Nephron (organoid): ENCODE measurements at regions not wholly inside any gene's neighbourhood (a gene's known extent, or its start where the extent isn't known, plus 50 kb on each side); places are given as distances from the start of the nearest gene placed in this dataset.

Source experiments
- H3K27ac Mint-ChIP-seq, 3 experiments: 2 replicates each; pipeline ENCODE4 v1.8.0; 2020; ENCODE audit warnings: mixed read lengths in 3 of 3, mild to moderate bottlenecking in 2 of 3, moderate library complexity in 1 of 3
- H3K27me3 Mint-ChIP-seq: 2 replicates; pipeline ENCODE4 v1.8.0; 2021; ENCODE audit warnings: low read depth, mild to moderate bottlenecking, moderate library complexity, mixed read lengths
- H3K36me3 Mint-ChIP-seq: 2 replicates; pipeline ENCODE4 v1.8.0; 2020; ENCODE audit warnings: low read depth, mixed read lengths
- H3K4me1 Mint-ChIP-seq: 2 replicates; pipeline ENCODE4 v1.8.0; 2020; ENCODE audit warnings: mixed read lengths
- H3K4me3 Mint-ChIP-seq, 3 experiments: 2 replicates each; pipeline ENCODE4 v1.8.0; 2020; ENCODE audit warnings: mild to moderate bottlenecking in 3 of 3, mixed read lengths in 3 of 3, moderate library complexity in 2 of 3
- H3K9me3 Mint-ChIP-seq: 2 replicates; pipeline ENCODE4 v1.8.0; 2020; ENCODE audit warnings: mixed read lengths
- TF ChIP-seq, protein P1 (sequence below), 3 experiments: fragments of 200-600 bp; sonication (generic); IDR thresholded peaks; one replicate each; pipeline ENCODE4 v1.5.0; 2021; ENCODE audit warnings: antibody characterized with exemption in 3 of 3; ENCODE audit not compliant: unreplicated experiment in 3 of 3

DNA sequence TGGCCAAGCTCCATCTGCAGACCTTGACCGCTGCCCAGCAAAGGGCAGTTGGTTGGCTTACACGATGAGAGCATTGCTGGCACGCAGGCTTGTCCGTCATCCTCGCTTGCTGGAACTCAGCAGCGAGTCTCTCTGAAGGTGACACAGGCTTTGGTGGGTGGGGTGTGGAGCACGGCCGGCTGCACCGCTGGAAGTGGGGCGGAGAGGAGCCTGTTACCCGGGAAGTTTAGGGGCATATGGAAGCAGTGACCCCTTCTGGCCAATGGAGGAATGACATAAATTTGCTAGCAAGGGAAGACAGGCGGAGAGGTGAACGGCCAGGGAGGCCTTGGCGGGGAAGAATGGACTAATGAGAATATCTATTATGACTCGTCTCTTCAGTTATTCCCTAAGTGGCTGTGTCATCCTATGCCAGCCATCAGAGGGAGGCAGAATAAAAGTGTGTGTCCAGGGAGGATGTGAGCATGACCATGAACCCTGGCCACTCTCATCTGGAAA is 65.9 kb upstream of the SDK2 start:
- peaks cover 75% of the 10 kb centered on the region for H3K27me3 Mint-ChIP-seq
- no peaks in the 10 kb centered on the region for H3K36me3 Mint-ChIP-seq
- H3K27ac Mint-ChIP-seq: no peak overlapping the region
- no peaks in the 10 kb centered on the region for H3K4me1 Mint-ChIP-seq
- TF ChIP-seq, protein P1, sequence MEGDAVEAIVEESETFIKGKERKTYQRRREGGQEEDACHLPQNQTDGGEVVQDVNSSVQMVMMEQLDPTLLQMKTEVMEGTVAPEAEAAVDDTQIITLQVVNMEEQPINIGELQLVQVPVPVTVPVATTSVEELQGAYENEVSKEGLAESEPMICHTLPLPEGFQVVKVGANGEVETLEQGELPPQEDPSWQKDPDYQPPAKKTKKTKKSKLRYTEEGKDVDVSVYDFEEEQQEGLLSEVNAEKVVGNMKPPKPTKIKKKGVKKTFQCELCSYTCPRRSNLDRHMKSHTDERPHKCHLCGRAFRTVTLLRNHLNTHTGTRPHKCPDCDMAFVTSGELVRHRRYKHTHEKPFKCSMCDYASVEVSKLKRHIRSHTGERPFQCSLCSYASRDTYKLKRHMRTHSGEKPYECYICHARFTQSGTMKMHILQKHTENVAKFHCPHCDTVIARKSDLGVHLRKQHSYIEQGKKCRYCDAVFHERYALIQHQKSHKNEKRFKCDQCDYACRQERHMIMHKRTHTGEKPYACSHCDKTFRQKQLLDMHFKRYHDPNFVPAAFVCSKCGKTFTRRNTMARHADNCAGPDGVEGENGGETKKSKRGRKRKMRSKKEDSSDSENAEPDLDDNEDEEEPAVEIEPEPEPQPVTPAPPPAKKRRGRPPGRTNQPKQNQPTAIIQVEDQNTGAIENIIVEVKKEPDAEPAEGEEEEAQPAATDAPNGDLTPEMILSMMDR (IDR thresholded peaks at IDR 0.05; ENCODE audit: unreplicated experiment in 3 of 3): peak; percentile 79 to 88 (median 80)
- peaks cover 7% of the 10 kb centered on the region for H3K9me3 Mint-ChIP-seq
- no peak overlapping the region for H3K4me3 Mint-ChIP-seq

DNA sequence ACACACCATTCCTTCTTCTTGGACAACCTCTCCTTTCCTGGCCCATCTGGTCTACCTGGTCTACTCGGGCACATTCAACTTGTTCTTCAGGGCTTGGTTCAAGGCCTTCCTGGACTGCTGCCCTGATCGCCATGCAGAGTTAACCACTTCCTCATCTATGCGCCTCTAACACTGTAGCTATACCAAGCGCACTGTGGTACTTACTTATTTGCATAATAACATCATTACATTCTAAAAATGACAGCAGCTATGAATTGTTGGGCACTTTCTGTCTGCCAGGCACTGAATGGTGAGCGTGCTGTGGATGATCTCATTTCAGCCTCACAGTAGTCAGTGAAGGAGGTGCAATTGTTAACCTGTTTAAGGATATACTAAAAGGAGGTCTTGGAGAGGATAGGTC is 66.9 kb upstream of the SDK2 start:
- H3K27me3 Mint-ChIP-seq: peaks cover 75% of the 10 kb centered on the region
- no peaks in the 10 kb centered on the region for H3K4me1 Mint-ChIP-seq
- peaks cover 7% of the 10 kb centered on the region for H3K9me3 Mint-ChIP-seq
- no peak overlapping the region for H3K27ac Mint-ChIP-seq
- no peaks in the 10 kb centered on the region for H3K36me3 Mint-ChIP-seq
- no peak overlapping the region for H3K4me3 Mint-ChIP-seq
- TF ChIP-seq, protein P1 (IDR thresholded peaks at IDR 0.05; ENCODE audit: unreplicated experiment in 3 of 3): no peak

DNA sequence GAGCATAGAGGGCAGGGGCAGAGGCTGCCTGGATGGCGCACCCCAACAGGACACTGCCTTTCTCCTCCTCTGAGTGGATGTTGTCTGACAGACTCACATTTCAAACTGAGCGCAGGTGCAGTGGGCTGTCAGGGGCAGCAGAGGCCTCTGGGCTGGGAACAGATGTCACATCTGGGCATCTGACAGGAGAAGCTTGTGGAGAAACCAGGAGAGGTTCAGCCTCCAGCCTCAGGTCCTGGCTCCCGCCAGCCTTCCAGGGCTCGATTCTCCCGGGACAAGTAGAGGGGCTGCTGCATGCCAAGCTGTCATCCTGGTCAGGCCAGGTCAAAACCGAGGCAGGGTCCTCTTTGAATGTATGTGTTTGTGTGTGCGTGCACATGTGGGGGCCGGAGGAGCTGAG is 67.7 kb upstream of the SDK2 start:
- TF ChIP-seq, protein P1 (IDR thresholded peaks at IDR 0.05; ENCODE audit: unreplicated experiment in 3 of 3): no peak
- H3K9me3 Mint-ChIP-seq: peaks cover 7% of the 10 kb centered on the region
- peaks cover 74% of the 10 kb centered on the region for H3K27me3 Mint-ChIP-seq

DNA sequence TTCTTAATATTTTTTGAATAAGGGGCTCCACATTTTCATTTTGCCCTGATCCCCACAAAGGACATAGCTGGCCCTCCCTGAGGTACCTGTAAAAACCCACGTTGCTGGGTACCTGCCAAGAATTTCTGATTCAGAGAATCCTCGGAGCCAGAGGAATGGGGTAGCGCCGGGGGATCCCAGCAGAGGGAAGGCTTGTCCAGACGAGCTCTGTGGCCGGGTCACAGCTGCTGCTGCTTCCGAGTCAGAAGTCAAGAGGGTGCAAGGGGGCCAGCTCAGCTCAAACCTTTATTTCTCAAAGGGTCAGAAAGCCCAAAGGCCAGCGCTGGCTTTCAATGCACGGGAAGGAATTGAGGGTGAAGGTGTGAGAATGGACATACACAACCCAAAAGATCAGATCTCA is 68.9 kb upstream of the SDK2 start:
- TF ChIP-seq, protein P1 (IDR thresholded peaks at IDR 0.05; ENCODE audit: unreplicated experiment in 3 of 3): no peak

More for the DNA sequence above, 67.7 kb upstream of the SDK2 start:
- Mint-ChIP-seq H3K4me3 (no peak overlapping the region), H3K36me3 (no peaks in the 10 kb centered on the region), H3K4me1 (peaks cover 3% of the 10 kb centered on the region), H3K27ac (no peak overlapping the region)

DNA sequence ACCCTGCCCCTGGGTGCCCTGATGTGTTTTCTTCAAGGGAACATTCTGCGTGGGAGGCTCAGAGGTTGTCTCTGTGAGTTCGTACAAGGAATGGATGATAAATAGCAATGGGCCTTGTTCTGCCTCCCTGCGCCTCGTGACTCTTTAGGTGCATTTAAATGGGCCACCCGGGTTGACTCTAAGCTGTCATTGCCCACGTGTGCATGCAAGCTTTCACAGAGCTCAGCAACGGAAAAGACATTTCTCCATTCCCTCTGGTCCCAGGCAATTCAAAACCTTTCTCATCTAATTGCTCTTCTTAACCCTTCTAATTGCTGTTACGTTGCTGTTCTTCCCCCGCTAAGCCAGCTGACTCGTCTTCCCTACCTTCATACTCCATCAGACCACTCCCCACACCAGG is 71.5 kb upstream of the SDK2 start:
- H3K27me3 Mint-ChIP-seq: peaks cover 58% of the 10 kb centered on the region
- H3K4me1 Mint-ChIP-seq: peaks cover 28% of the 10 kb centered on the region
- H3K36me3 Mint-ChIP-seq: no peaks in the 10 kb centered on the region
- no peaks in the 10 kb centered on the region for H3K9me3 Mint-ChIP-seq
- H3K27ac Mint-ChIP-seq: no peak overlapping the region
- no peak overlapping the region for H3K4me3 Mint-ChIP-seq
- TF ChIP-seq, protein P1 (IDR thresholded peaks at IDR 0.05; ENCODE audit: unreplicated experiment in 3 of 3): no peak

More for the DNA sequence above, 68.9 kb upstream of the SDK2 start:
- Mint-ChIP-seq H3K9me3 (peaks cover 3% of the 10 kb centered on the region), H3K27ac (no peak overlapping the region), H3K4me3 (no peak overlapping the region), H3K4me1 (peaks cover 10% of the 10 kb centered on the region), H3K36me3 (no peaks in the 10 kb centered on the region), H3K27me3 (peaks cover 69% of the 10 kb centered on the region)

DNA sequence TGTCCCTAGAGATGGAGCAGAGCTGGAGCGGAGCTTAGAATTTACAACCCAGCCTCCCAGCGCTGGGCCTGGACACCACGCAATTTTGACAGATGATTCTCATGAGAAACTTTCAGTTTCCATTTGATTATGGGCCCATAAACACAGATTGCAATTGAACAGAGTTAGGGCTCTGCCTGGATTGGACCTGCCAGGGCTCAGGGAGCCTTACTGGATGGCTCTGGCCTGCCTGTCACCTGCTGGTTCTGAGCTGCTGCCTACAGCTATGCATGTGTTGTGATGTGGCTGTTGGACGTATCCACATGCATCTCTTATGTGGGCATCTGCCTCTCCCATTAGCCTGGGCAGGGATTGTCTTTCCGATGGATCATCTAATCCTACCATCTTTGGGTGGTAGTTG is 73.4 kb upstream of the SDK2 start:
- H3K4me3 Mint-ChIP-seq: no peak overlapping the region
- TF ChIP-seq, protein P1 (IDR thresholded peaks at IDR 0.05; ENCODE audit: unreplicated experiment in 3 of 3): no peak

More for the DNA sequence above, 73.4 kb upstream of the SDK2 start:
- peaks cover 2% of the 10 kb centered on the region for H3K9me3 Mint-ChIP-seq
- H3K4me1 Mint-ChIP-seq: peaks cover 28% of the 10 kb centered on the region
- H3K36me3 Mint-ChIP-seq: no peaks in the 10 kb centered on the region
- peaks cover 44% of the 10 kb centered on the region for H3K27me3 Mint-ChIP-seq
- no peak overlapping the region for H3K27ac Mint-ChIP-seq
